ENCODE measurements at regions not wholly inside any gene's neighbourhood (a gene's known extent, or its start where the extent isn't known, plus 50 kb on each side); places are given as distances from the start of the nearest gene placed in this dataset.

DNA sequence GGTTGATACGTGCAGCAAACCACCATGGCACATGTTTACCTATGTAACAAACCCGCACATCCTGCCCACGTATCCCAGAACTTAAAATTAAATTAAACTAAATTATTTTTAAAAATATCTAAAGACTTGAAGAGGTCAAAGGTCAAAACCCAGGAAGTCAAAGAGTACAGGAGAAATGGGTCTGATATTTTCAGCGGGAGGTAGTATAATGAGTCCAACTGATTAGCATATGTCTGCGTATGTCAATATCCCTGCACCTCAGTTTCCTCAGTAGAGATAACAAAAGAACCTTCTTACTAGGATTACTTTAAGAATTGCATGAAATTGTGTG, 133.0 kb downstream of the TMEM26 start:
- H3K79me2 ChIP-seq (ENCODE audit: insufficient read depth, low read length), result no peaks in the 10 kb centered on the region
- no peak overlapping the region for H3K4me2 ChIP-seq (ENCODE audit: insufficient read depth, low read length)
- ATAC-seq (ENCODE audit: insufficient read depth, low read depth) (no peak), DNase-seq (no peak)
- no peak overlapping the region for H3K9ac ChIP-seq (ENCODE audit: low read depth, low read length)
- peaks cover 3% of the 10 kb centered on the region for H3K9me3 ChIP-seq (ENCODE audit: insufficient read depth, low read length, severe bottlenecking)
- H2AFZ ChIP-seq (ENCODE audit: low read depth, low read length), result no peak overlapping the region
- no peaks in the 10 kb centered on the region for H3K36me3 ChIP-seq (ENCODE audit: insufficient read depth, low read length)
- H4K20me1 ChIP-seq (ENCODE audit: insufficient read depth, low read length), result no peaks in the 10 kb centered on the region
- H3K27ac ChIP-seq (ENCODE audit: low read length), result no peak overlapping the region
- TF ChIP-seq EZH2 (IDR thresholded peaks at IDR 0.05; ENCODE audit: borderline replicate concordance, low read depth, low read length, severe bottlenecking) (no peak), CTCF (IDR thresholded peaks at IDR 0.05; ENCODE audit: borderline replicate concordance, extremely low read depth, low read length, poor library complexity, severe bottlenecking) (no peak)
- no peaks in the 10 kb centered on the region for H3K27me3 ChIP-seq (ENCODE audit: insufficient read depth, low read length, poor library complexity)
- no peak overlapping the region for H3K4me3 ChIP-seq (ENCODE audit: low read depth in 1 of 2, low read length in 2 of 2)
- peaks cover 20% of the 10 kb centered on the region for H3K4me1 ChIP-seq (ENCODE audit: insufficient read depth, low read length)

- no peak overlapping the region for H3K9ac ChIP-seq (ENCODE audit: low read depth, low read length)
- H3K4me1 ChIP-seq (ENCODE audit: insufficient read depth, low read length), result peaks cover 17% of the 10 kb centered on the region
- no peaks in the 10 kb centered on the region for H3K27me3 ChIP-seq (ENCODE audit: insufficient read depth, low read length, poor library complexity)
- no peak overlapping the region for H3K27ac ChIP-seq (ENCODE audit: low read length)
- H4K20me1 ChIP-seq (ENCODE audit: insufficient read depth, low read length), result no peaks in the 10 kb centered on the region
- ATAC-seq (ENCODE audit: insufficient read depth, low read depth) (no peak), DNase-seq (no peak)
- TF ChIP-seq EZH2 (IDR thresholded peaks at IDR 0.05; ENCODE audit: borderline replicate concordance, low read depth, low read length, severe bottlenecking), result no peak
- no peak for TF ChIP-seq CTCF (IDR thresholded peaks at IDR 0.05; ENCODE audit: borderline replicate concordance, extremely low read depth, low read length, poor library complexity, severe bottlenecking)
- H3K4me3 ChIP-seq (ENCODE audit: low read depth in 1 of 2, low read length in 2 of 2), result no peak overlapping the region
- no peak overlapping the region for H2AFZ ChIP-seq (ENCODE audit: low read depth, low read length)
- H3K36me3 ChIP-seq (ENCODE audit: insufficient read depth, low read length), result no peaks in the 10 kb centered on the region
- peaks cover 3% of the 10 kb centered on the region for H3K9me3 ChIP-seq (ENCODE audit: insufficient read depth, low read length, severe bottlenecking)
- no peak overlapping the region for H3K4me2 ChIP-seq (ENCODE audit: insufficient read depth, low read length)
- H3K79me2 ChIP-seq (ENCODE audit: insufficient read depth, low read length), result no peaks in the 10 kb centered on the region
Measured at GRCh38 chr10:61319386-61320256, 133.6 kb downstream of the TMEM26 start.

DNA sequence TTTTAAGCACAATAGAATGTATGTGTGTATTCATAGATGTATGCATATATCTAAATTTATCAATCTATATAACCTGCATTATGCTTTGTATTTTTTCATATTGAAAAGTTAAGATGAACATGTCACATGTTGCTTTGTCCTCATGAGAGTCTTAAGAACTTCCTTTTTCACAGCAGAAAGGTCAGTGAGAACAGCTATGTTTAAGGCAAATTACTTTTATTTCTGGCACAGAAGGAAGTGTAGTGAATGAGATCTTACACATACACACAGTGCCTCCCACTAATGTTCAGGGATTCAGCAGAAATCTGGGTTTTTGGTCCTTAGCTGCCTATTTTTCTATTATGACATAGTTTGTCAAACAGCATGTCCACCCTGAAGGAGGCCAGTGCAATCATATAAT, 134.8 kb downstream of the TMEM26 start:
- Histone ChIP-seq H3K9me3 (ENCODE audit: insufficient read depth, low read length, severe bottlenecking) (peaks cover 3% of the 10 kb centered on the region), H2AFZ (ENCODE audit: low read depth, low read length) (no peak overlapping the region), H3K4me2 (ENCODE audit: insufficient read depth, low read length) (no peak overlapping the region), H3K27ac (ENCODE audit: low read length) (no peak overlapping the region), H3K4me1 (ENCODE audit: insufficient read depth, low read length) (peaks cover 26% of the 10 kb centered on the region), H3K79me2 (ENCODE audit: insufficient read depth, low read length) (no peaks in the 10 kb centered on the region), H3K9ac (ENCODE audit: low read depth, low read length) (no peak overlapping the region), H3K4me3 (ENCODE audit: low read depth in 1 of 2, low read length in 2 of 2) (no peak overlapping the region), H3K36me3 (ENCODE audit: insufficient read depth, low read length) (no peaks in the 10 kb centered on the region), H4K20me1 (ENCODE audit: insufficient read depth, low read length) (no peaks in the 10 kb centered on the region), H3K27me3 (ENCODE audit: insufficient read depth, low read length, poor library complexity) (no peaks in the 10 kb centered on the region)
- DNase-seq, result no peak
- TF ChIP-seq CTCF (IDR thresholded peaks at IDR 0.05; ENCODE audit: borderline replicate concordance, extremely low read depth, low read length, poor library complexity, severe bottlenecking) (no peak), EZH2 (IDR thresholded peaks at IDR 0.05; ENCODE audit: borderline replicate concordance, low read depth, low read length, severe bottlenecking) (no peak)
- no peak for ATAC-seq (ENCODE audit: insufficient read depth, low read depth)
